HCT116 (cell line): ENCODE measurements at regions not wholly inside any gene's neighbourhood (a gene's known extent, or its start where the extent isn't known, plus 50 kb on each side); places are given as distances from the start of the nearest gene placed in this dataset.

ENCODE experiments used
- ATAC-seq: fragments of 200-7000 bp; cut with Tn5 transposase; 2 replicates; pipeline ENCODE4 v1.9.1; 2020; ENCODE audit warnings: mild to moderate bottlenecking, moderate library complexity
- BruUV-seq: library from RNA; stranded (reverse); fragments of 400-500 nt; replicated peaks from 2 replicates; lab custom pipeline; 2021; lab: Mats Ljungman, UMichigan
- CTCF ChIA-PET: fragments of 300-600 bp; sonication (Branson Sonifier 250); formaldehyde crosslinking; loops from one replicate; lab custom pipeline; 2021; ENCODE audit warnings: antibody characterized with exemption; lab: Charles Lee
- POLR2A ChIA-PET: fragments of 300-600, 350-600 bp; sonication (Branson Sonifier 250); formaldehyde crosslinking; loops from one replicate; lab custom pipeline; 2021; ENCODE audit warnings: antibody characterized with exemption; lab: Charles Lee
- RAD21 ChIA-PET, 2 experiments: fragments of 300-600 bp; sonication (Branson Sonifier 250); formaldehyde crosslinking; loops; one replicate each; lab custom pipeline; 2023; ENCODE audit warnings: low total read pairs in 2 of 2; ENCODE audit not compliant: uncharacterized antibody in 2 of 2, unreplicated experiment in 2 of 2, low non-redundant PET in 1 of 2; lab: Charles Lee
- DNase-seq: peaks from one replicate; pipeline ENCODE4 v3.0.0-alpha.2; 2010; ENCODE audit warnings: low read depth, low spot score
- H2AFZ ChIP-seq: fragments of 200-600 bp; shearing (Covaris generic), sonication (generic); 2 replicates; pipeline ENCODE4 v1.6.1; 2017; ENCODE audit warnings: low read depth, mixed run types, mixed read lengths, antibody characterized with exemption, low read length; ENCODE audit not compliant: poor library complexity, severe bottlenecking
- H3K27ac ChIP-seq: 2 replicates; pipeline ENCODE4 v1.5.1; 2012; ENCODE audit warnings: low read depth, low read length
- H3K27me3 ChIP-seq: fragments of 200-600 bp; sonication (generic); 2 replicates; pipeline ENCODE4 v1.6.1; 2016; ENCODE audit warnings: mixed run types, low read length, mixed read lengths; ENCODE audit not compliant: insufficient read depth
- H3K36me3 ChIP-seq, 2 experiments: fragments of 200-500 bp in 1 of 2; fragments of 200-600 bp in 1 of 2; sonication (Bioruptor generic) in 1 of 2; sonication (generic) in 1 of 2; 2 replicates each; pipeline versions ENCODE4 v1.5.1 to v1.6.1; 2014 to 2016; ENCODE audit warnings: low read length in 2 of 2, inconsistent platforms in 1 of 2, mixed read lengths in 1 of 2, mixed run types in 1 of 2; ENCODE audit not compliant: insufficient read depth in 2 of 2, control insufficient read depth in 1 of 2
- H3K4me1 ChIP-seq, 2 experiments: fragments of 200-600 bp in 1 of 2; sonication (generic) in 1 of 2; 2 replicates each; pipeline versions ENCODE4 v1.5.1 to v1.6.1; 2012 to 2017; ENCODE audit warnings: low read length in 2 of 2, inconsistent platforms in 1 of 2, mild to moderate bottlenecking in 1 of 2, mixed read lengths in 1 of 2, mixed run types in 1 of 2, moderate library complexity in 1 of 2; ENCODE audit not compliant: insufficient read depth in 2 of 2, control insufficient read depth in 1 of 2
- H3K4me2 ChIP-seq: fragments of 200-600 bp; sonication (generic); 2 replicates; pipeline ENCODE4 v1.6.1; 2017; ENCODE audit warnings: mixed run types, low read length, mixed read lengths
- H3K4me3 ChIP-seq, 2 experiments: fragments of 200-600 bp in 1 of 2; sonication (generic) in 1 of 2; replicated peaks in 1 of 2; 2 replicates each; pipeline ENCODE4 v1.5.1; 2011 to 2016; ENCODE audit warnings: low read length in 2 of 2, control low read depth in 1 of 2, low read depth in 1 of 2, mild to moderate bottlenecking in 1 of 2, mixed read lengths in 1 of 2, mixed run types in 1 of 2
- H3K79me2 ChIP-seq: fragments of 200-600 bp; sonication (generic); 2 replicates; pipeline ENCODE4 v1.6.1; 2017; ENCODE audit warnings: mild to moderate bottlenecking, mixed run types, low read length, moderate library complexity, mixed read lengths; ENCODE audit not compliant: insufficient read depth
- H3K9ac ChIP-seq: fragments of 200-600 bp; sonication (generic); 2 replicates; pipeline ENCODE4 v1.6.1; 2016; ENCODE audit warnings: low read length, mixed read lengths
- H3K9me2 ChIP-seq: fragments of 200-600 bp; sonication (generic), shearing (Covaris generic); 2 replicates; pipeline ENCODE4 v1.6.1; 2017; ENCODE audit warnings: mixed run types, mild to moderate bottlenecking, moderate library complexity; ENCODE audit not compliant: insufficient read depth
- H3K9me3 ChIP-seq, 2 experiments: fragments of 200-500 bp in 1 of 2; fragments of 200-600 bp in 1 of 2; sonication (Bioruptor generic) in 1 of 2; sonication (generic) in 1 of 2; 2 replicates each; pipeline ENCODE4 v1.6.1; 2014 to 2017; ENCODE audit warnings: low read length in 2 of 2, mixed read lengths in 2 of 2, inconsistent platforms in 1 of 2, low read depth in 1 of 2, mild to moderate bottlenecking in 1 of 2, mixed run types in 1 of 2, moderate library complexity in 1 of 2; ENCODE audit not compliant: control insufficient read depth in 1 of 2, insufficient read depth in 1 of 2
- H4K20me1 ChIP-seq: fragments of 200-600 bp; sonication (generic), shearing (Covaris generic); 2 replicates; pipeline ENCODE4 v1.6.1; 2017; ENCODE audit warnings: mixed run types, mild to moderate bottlenecking, moderate library complexity; ENCODE audit not compliant: insufficient read depth
- CBX3 ChIP-seq: IDR thresholded peaks from 2 replicates; pipeline ENCODE4 v1.6.1; 2012; ENCODE audit warnings: low read depth
- CEBPB ChIP-seq: IDR thresholded peaks from 2 replicates; pipeline ENCODE4 v1.6.1; 2012; ENCODE audit warnings: low read depth
- EGR1 ChIP-seq: IDR thresholded peaks from 2 replicates; pipeline ENCODE4 v1.6.1; 2012; ENCODE audit warnings: low read depth
- ELF1 ChIP-seq: IDR thresholded peaks from 2 replicates; pipeline ENCODE4 v1.6.1; 2012; ENCODE audit warnings: low read depth, borderline replicate concordance
- EZH2 ChIP-seq: fragments of 200-600 bp; sonication (generic); IDR thresholded peaks from 2 replicates; pipeline ENCODE4 v1.6.1; 2017; ENCODE audit warnings: antibody characterized with exemption, mixed run types
- EZH2phosphoT487 ChIP-seq: fragments of 200-600 bp; IDR thresholded peaks from 2 replicates; pipeline ENCODE4 v1.6.1; 2018; ENCODE audit warnings: antibody characterized with exemption, borderline replicate concordance
- FOSL1 ChIP-seq: IDR thresholded peaks from 2 replicates; pipeline ENCODE4 v1.6.1; 2012; ENCODE audit warnings: low read depth
- JUND ChIP-seq: IDR thresholded peaks from 2 replicates; pipeline ENCODE4 v1.6.1; 2012
- POLR2A ChIP-seq: IDR thresholded peaks from 2 replicates; pipeline ENCODE4 v1.7.0; 2011; ENCODE audit warnings: borderline replicate concordance; ENCODE audit not compliant: insufficient read depth, insufficient read length; ENCODE audit errors: extremely low read depth
- POLR2AphosphoS5 ChIP-seq: IDR thresholded peaks from 2 replicates; pipeline ENCODE4 v1.6.1; 2011; ENCODE audit warnings: mild to moderate bottlenecking, low read depth, low read length, moderate library complexity
- SIN3A ChIP-seq: IDR thresholded peaks from 2 replicates; pipeline ENCODE4 v1.6.1; 2012; ENCODE audit warnings: low read depth
- SP1 ChIP-seq: IDR thresholded peaks from 2 replicates; pipeline ENCODE4 v1.6.1; 2012; ENCODE audit warnings: low read depth
- SRF ChIP-seq: IDR thresholded peaks from 2 replicates; pipeline ENCODE4 v1.6.1; 2012; ENCODE audit warnings: low read depth
- TCF7L2 ChIP-seq: IDR thresholded peaks from 2 replicates; pipeline ENCODE4 v1.7.0; 2011; ENCODE audit warnings: borderline replicate concordance, inconsistent platforms; ENCODE audit not compliant: insufficient read depth, insufficient read length; ENCODE audit errors: extremely low read depth
- YY1 ChIP-seq: IDR thresholded peaks from 2 replicates; pipeline ENCODE4 v1.6.1; 2011; ENCODE audit warnings: low read length, low read depth, moderate library complexity, mild to moderate bottlenecking; ENCODE audit not compliant: insufficient replicate concordance; ENCODE audit errors: extremely low read depth
- ZFX ChIP-seq: fragments of 450-650 bp; IDR thresholded peaks from 2 replicates; pipeline ENCODE4 v1.6.1; 2017
- intact Hi-C: fragments of 100-400 bp; cut with micrococcal nuclease; formaldehyde crosslinking; loops from 2 replicates; pipeline ENCODE4 v1.10.0; 2022
- TF ChIP-seq, protein P1 (sequence below): IDR thresholded peaks from 2 replicates; pipeline ENCODE4 v1.6.1; 2012
- TF ChIP-seq, protein P2 (sequence below): IDR thresholded peaks from 2 replicates; pipeline ENCODE4 v1.6.1; 2012
- TF ChIP-seq, protein P3 (sequence below), 3 experiments: fragments of 200-600 bp in 1 of 3; sonication (generic) in 1 of 3; IDR thresholded peaks in 2 of 3; conservative IDR thresholded peaks in 1 of 3; 2 replicates each; pipeline ENCODE4 v1.5.1; 2012 to 2017; ENCODE audit warnings: low read depth in 2 of 3, low read length in 2 of 3, antibody characterized with exemption in 1 of 3, borderline replicate concordance in 1 of 3, control low read depth in 1 of 3, mild to moderate bottlenecking in 1 of 3, mixed read lengths in 1 of 3, mixed run types in 1 of 3, moderate library complexity in 1 of 3; ENCODE audit not compliant: insufficient read depth in 1 of 3
- TF ChIP-seq, protein P4 (sequence below): IDR thresholded peaks from 2 replicates; pipeline ENCODE4 v1.6.1; 2011; ENCODE audit warnings: mild to moderate bottlenecking, low read length, moderate library complexity; ENCODE audit not compliant: insufficient replicate concordance; ENCODE audit errors: extremely low read depth

DNA sequence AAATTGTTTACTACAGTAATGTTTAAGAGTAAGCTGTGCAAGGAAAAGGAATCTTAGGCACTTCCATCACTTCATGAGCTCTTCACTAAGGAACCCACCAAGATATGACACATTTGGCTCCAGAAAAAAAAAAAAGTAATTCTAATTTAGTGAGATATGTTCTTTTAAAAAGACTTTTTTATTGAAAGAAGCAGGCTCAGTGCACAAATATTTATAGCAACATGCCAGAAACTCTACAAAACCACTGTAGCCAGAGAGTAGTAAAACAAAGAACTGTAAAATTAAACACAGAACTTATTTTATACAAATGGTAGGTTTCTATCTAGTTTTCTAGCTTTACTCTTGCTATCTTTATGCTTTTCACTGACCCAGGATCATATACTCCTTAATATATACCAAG is 434.6 kb upstream of the ADGRL2 start:
- no peaks in the 10 kb centered on the region for H3K36me3 ChIP-seq
- TF ChIP-seq SP1 (no peak), TCF7L2 (no peak), ELF1 (no peak), POLR2A (no peak), YY1 (no peak), SRF (no peak), EGR1 (no peak), EZH2 (no peak), CEBPB (no peak), EZH2phosphoT487 (no peak), POLR2AphosphoS5 (no peak), ZFX (no peak), SIN3A (no peak), CBX3 (no peak), JUND (no peak), FOSL1 (no peak)
- TF ChIP-seq, protein P1, sequence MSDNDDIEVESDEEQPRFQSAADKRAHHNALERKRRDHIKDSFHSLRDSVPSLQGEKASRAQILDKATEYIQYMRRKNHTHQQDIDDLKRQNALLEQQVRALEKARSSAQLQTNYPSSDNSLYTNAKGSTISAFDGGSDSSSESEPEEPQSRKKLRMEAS: no peak
- TF ChIP-seq, protein P2, sequence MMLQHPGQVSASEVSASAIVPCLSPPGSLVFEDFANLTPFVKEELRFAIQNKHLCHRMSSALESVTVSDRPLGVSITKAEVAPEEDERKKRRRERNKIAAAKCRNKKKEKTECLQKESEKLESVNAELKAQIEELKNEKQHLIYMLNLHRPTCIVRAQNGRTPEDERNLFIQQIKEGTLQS: no peak
- TF ChIP-seq, protein P3, sequence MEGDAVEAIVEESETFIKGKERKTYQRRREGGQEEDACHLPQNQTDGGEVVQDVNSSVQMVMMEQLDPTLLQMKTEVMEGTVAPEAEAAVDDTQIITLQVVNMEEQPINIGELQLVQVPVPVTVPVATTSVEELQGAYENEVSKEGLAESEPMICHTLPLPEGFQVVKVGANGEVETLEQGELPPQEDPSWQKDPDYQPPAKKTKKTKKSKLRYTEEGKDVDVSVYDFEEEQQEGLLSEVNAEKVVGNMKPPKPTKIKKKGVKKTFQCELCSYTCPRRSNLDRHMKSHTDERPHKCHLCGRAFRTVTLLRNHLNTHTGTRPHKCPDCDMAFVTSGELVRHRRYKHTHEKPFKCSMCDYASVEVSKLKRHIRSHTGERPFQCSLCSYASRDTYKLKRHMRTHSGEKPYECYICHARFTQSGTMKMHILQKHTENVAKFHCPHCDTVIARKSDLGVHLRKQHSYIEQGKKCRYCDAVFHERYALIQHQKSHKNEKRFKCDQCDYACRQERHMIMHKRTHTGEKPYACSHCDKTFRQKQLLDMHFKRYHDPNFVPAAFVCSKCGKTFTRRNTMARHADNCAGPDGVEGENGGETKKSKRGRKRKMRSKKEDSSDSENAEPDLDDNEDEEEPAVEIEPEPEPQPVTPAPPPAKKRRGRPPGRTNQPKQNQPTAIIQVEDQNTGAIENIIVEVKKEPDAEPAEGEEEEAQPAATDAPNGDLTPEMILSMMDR (IDR thresholded peaks at IDR 0.05 in 2 of 3, conservative IDR thresholded peaks at IDR 0.05 in 1 of 3; ENCODE audit: borderline replicate concordance in 1 of 3, insufficient read depth in 1 of 3, low read depth in 2 of 3, low read length in 2 of 3): no peak
- TF ChIP-seq, protein P4, sequence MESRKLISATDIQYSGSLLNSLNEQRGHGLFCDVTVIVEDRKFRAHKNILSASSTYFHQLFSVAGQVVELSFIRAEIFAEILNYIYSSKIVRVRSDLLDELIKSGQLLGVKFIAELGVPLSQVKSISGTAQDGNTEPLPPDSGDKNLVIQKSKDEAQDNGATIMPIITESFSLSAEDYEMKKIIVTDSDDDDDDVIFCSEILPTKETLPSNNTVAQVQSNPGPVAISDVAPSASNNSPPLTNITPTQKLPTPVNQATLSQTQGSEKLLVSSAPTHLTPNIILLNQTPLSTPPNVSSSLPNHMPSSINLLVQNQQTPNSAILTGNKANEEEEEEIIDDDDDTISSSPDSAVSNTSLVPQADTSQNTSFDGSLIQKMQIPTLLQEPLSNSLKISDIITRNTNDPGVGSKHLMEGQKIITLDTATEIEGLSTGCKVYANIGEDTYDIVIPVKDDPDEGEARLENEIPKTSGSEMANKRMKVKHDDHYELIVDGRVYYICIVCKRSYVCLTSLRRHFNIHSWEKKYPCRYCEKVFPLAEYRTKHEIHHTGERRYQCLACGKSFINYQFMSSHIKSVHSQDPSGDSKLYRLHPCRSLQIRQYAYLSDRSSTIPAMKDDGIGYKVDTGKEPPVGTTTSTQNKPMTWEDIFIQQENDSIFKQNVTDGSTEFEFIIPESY: no peak
- no peaks in the 10 kb centered on the region for H3K79me2 ChIP-seq
- H3K9me3 ChIP-seq: no peaks in the 10 kb centered on the region
- no peak overlapping the region for H3K27ac ChIP-seq
- intact Hi-C loops: no loop called here
- H4K20me1 ChIP-seq: no peaks in the 10 kb centered on the region
- CTCF ChIA-PET: no interaction called here
- no peak overlapping the region for H3K4me3 ChIP-seq
- no peak overlapping the region for H3K4me2 ChIP-seq
- H2AFZ ChIP-seq: no peak overlapping the region
- POLR2A ChIA-PET: no interaction called here
- ATAC-seq: no peak
- H3K9me2 ChIP-seq: no peaks in the 10 kb centered on the region
- no peaks in the 10 kb centered on the region for H3K27me3 ChIP-seq
- no peaks in the 10 kb centered on the region for H3K4me1 ChIP-seq
- BruUV-seq: no TSS peak
- H3K9ac ChIP-seq: no peak overlapping the region
- no peak for DNase-seq
- RAD21 ChIA-PET: no interaction called here
